Suppressor macrophage (primary cell): ENCODE measurements at regions not wholly inside any gene's neighbourhood (a gene's known extent, or its start where the extent isn't known, plus 50 kb on each side); places are given as distances from the start of the nearest gene placed in this dataset.

ENCODE experiments used
- DNase-seq, 4 experiments: peaks; one replicate each; pipeline ENCODE4 v3.0.0-alpha.2; 2020 to 2022

GRCh38 chr13:40315416-40316064 lies 350.9 kb downstream of the FOXO1 start:
- DNase-seq, result no peak

- no peak for DNase-seq
These were observed 350.1 kb downstream of the FOXO1 start for GRCh38 chr13:40316301-40316700.

GRCh38 chr13:40317980-40318327 lies 348.5 kb downstream of the FOXO1 start:
- DNase-seq, result peak in 1 of 4 experiments; percentile 4

GRCh38 chr13:40318366-40318765 lies 348.1 kb downstream of the FOXO1 start:
- DNase-seq, result peak in 2 of 4 experiments; percentile 19 to 43

GRCh38 chr13:40319699-40320579 lies 346.5 kb downstream of the FOXO1 start:
- DNase-seq, result no peak

- no peak for DNase-seq
These were observed 338.4 kb downstream of the FOXO1 start for GRCh38 chr13:40328091-40328490.

GRCh38 chr13:40329781-40330485 lies 336.5 kb downstream of the FOXO1 start:
- no peak for DNase-seq

GRCh38 chr13:40330950-40331349 lies 335.5 kb downstream of the FOXO1 start:
- DNase-seq, result no peak

- DNase-seq, result no peak
These were observed 334.6 kb downstream of the FOXO1 start for GRCh38 chr13:40331802-40332201.

- no peak for DNase-seq
These were observed 333.2 kb downstream of the FOXO1 start for GRCh38 chr13:40333226-40333625.

- DNase-seq, result no peak
These were observed 332.4 kb downstream of the FOXO1 start for GRCh38 chr13:40334031-40334430.

- no peak for DNase-seq
These were observed 331.8 kb downstream of the FOXO1 start for GRCh38 chr13:40334616-40335015.

GRCh38 chr13:40336228-40337221 lies 329.9 kb downstream of the FOXO1 start:
- DNase-seq, result no peak

- DNase-seq, result peak in 3 of 4 experiments; percentile 20 to 56 (median 31)
These were observed 328.8 kb downstream of the FOXO1 start for GRCh38 chr13:40337651-40338050.

GRCh38 chr13:40338217-40338616 lies 328.2 kb downstream of the FOXO1 start:
- DNase-seq, result no peak

- DNase-seq, result no peak
These were observed 325.9 kb downstream of the FOXO1 start for GRCh38 chr13:40340368-40341095.

- DNase-seq, result no peak
These were observed 325.4 kb downstream of the FOXO1 start for GRCh38 chr13:40341096-40341471.

GRCh38 chr13:40341501-40341900 lies 324.9 kb downstream of the FOXO1 start:
- DNase-seq, result no peak

GRCh38 chr13:40342461-40342860 lies 324.0 kb downstream of the FOXO1 start:
- DNase-seq, result no peak

GRCh38 chr13:40342901-40343300 lies 323.5 kb downstream of the FOXO1 start:
- DNase-seq, result no peak

GRCh38 chr13:40343550-40344269 lies 322.7 kb downstream of the FOXO1 start:
- no peak for DNase-seq
